Neural progenitor cell (in vitro differentiated cells): ENCODE measurements at regions not wholly inside any gene's neighbourhood (a gene's known extent, or its start where the extent isn't known, plus 50 kb on each side); places are given as distances from the start of the nearest gene placed in this dataset.
"Not testable (repeated sequence)": the region's sequence is repeated elsewhere in the genome, so short reads cannot be mapped to it uniquely, and the experiment has no call there.

Experiments
- DNase-seq: peaks from one replicate; pipeline ENCODE4 v3.0.0-alpha.2; 2016; ENCODE audit warnings: low spot score
- H2AFZ ChIP-seq: fragments of 200-600 bp; sonication (generic); replicated peaks from 2 replicates; pipeline ENCODE4 v1.6.1; 2016; ENCODE audit warnings: antibody characterized with exemption
- H3F3A ChIP-seq: fragments of 200-600 bp; sonication (generic); 2 replicates; pipeline ENCODE4 v1.6.1; 2016; ENCODE audit warnings: antibody characterized with exemption, low read depth
- H3K27ac ChIP-seq: fragments of 200-600 bp; sonication (generic); 2 replicates; pipeline ENCODE4 v1.5.1; 2016; ENCODE audit warnings: mild to moderate bottlenecking
- H3K27me3 ChIP-seq: fragments of 200-600 bp; sonication (generic); 2 replicates; pipeline ENCODE4 v1.6.1; 2016; ENCODE audit warnings: mild to moderate bottlenecking, moderate library complexity
- H3K36me3 ChIP-seq: fragments of 200-600 bp; sonication (generic); 2 replicates; pipeline ENCODE4 v1.5.1; 2016
- H3K4me1 ChIP-seq: fragments of 200-600 bp; sonication (generic); 2 replicates; pipeline ENCODE4 v1.6.1; 2016; ENCODE audit warnings: mixed run types
- H3K4me2 ChIP-seq: fragments of 200-600 bp; sonication (generic); 2 replicates; pipeline ENCODE4 v1.6.1; 2016
- H3K4me3 ChIP-seq: fragments of 200-600 bp; sonication (generic); 2 replicates; pipeline ENCODE4 v1.5.1; 2016
- H3K79me2 ChIP-seq: fragments of 200-600 bp; sonication (generic); 2 replicates; pipeline ENCODE4 v1.6.1; 2016; ENCODE audit warnings: low read depth
- H3K9ac ChIP-seq: fragments of 200-600 bp; sonication (generic); 2 replicates; pipeline ENCODE4 v1.6.1; 2016
- H3K9me3 ChIP-seq: fragments of 200-600 bp; sonication (generic); 2 replicates; pipeline ENCODE4 v1.5.1; 2016; ENCODE audit warnings: low read depth
- H4K20me1 ChIP-seq: fragments of 200-600 bp; sonication (generic); 2 replicates; pipeline ENCODE4 v1.6.1; 2016; ENCODE audit warnings: low read depth
- H3K27ac Mint-ChIP-seq: 3 replicates; pipeline ENCODE4 v1.8.0; 2021; ENCODE audit warnings: mixed read lengths
- H3K27me3 Mint-ChIP-seq: 2 replicates; pipeline ENCODE4 v1.8.0; 2022; ENCODE audit warnings: low read depth, mild to moderate bottlenecking, inconsistent platforms, moderate library complexity, mixed read lengths; ENCODE audit not compliant: insufficient read depth
- H3K36me3 Mint-ChIP-seq: 3 replicates; pipeline ENCODE4 v1.8.0; 2021; ENCODE audit warnings: mixed read lengths
- H3K4me1 Mint-ChIP-seq: 3 replicates; pipeline ENCODE4 v1.8.0; 2021; ENCODE audit warnings: mixed read lengths
- H3K4me3 Mint-ChIP-seq: 3 replicates; pipeline ENCODE4 v1.8.0; 2021; ENCODE audit warnings: mild to moderate bottlenecking, moderate library complexity, mixed read lengths
- H3K9me3 Mint-ChIP-seq: 3 replicates; pipeline ENCODE4 v1.8.0; 2020; ENCODE audit warnings: mixed read lengths
- CTCF ChIP-seq: fragments of 200-600 bp; sonication (generic); IDR thresholded peaks from 2 replicates; pipeline ENCODE4 v1.5.1; 2017; ENCODE audit warnings: antibody characterized with exemption, mild to moderate bottlenecking
- EZH2 ChIP-seq: fragments of 200-600 bp; sonication (generic); IDR thresholded peaks from 2 replicates; pipeline ENCODE4 v1.6.1; 2017; ENCODE audit warnings: antibody characterized with exemption, mild to moderate bottlenecking, moderate library complexity
- EZH2phosphoT487 ChIP-seq: fragments of 200-600 bp; sonication (generic); IDR thresholded peaks from 2 replicates; pipeline ENCODE4 v1.6.1; 2017; ENCODE audit warnings: antibody characterized with exemption

DNA sequence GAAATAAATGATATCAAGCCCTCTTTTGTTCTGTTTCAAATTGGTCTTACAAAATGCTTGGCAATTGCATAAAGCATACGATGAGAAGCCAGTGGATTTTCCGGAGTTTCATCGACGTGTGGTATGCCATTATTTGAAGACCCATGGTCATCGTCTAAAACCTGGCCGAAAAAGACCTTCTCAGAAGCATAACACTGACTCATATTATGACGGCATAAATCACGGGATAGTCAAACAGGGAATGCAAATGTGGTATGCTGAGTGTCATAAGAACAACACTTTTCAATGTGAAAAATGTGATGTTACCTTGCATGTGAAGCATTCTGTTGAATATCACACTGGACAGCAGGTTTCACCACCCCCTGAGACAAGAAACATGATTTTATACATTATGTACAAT, 695.2 kb downstream of the GRXCR1 start:
- peaks cover 4% of the 10 kb centered on the region for H3K27me3 Mint-ChIP-seq
- Histone ChIP-seq H3K27me3 (no peaks in the 10 kb centered on the region), H4K20me1 (no peaks in the 10 kb centered on the region), H3K4me2 (no peak overlapping the region), H3K4me1 (no peaks in the 10 kb centered on the region), H2AFZ (no peak overlapping the region), H3K4me3 (no peak overlapping the region), H3K9ac (no peak overlapping the region), H3K27ac (no peak overlapping the region), H3K9me3 (no peaks in the 10 kb centered on the region), H3F3A (no peaks in the 10 kb centered on the region), H3K36me3 (no peaks in the 10 kb centered on the region), H3K79me2 (no peaks in the 10 kb centered on the region)
- H3K4me1 Mint-ChIP-seq, result peaks cover 2% of the 10 kb centered on the region
- H3K4me3 Mint-ChIP-seq, result no peak overlapping the region
- no peak overlapping the region for H3K27ac Mint-ChIP-seq
- DNase-seq, result no peak
- no peak for TF ChIP-seq EZH2
- H3K9me3 Mint-ChIP-seq, result no peaks in the 10 kb centered on the region
- H3K36me3 Mint-ChIP-seq, result no peaks in the 10 kb centered on the region

- Histone ChIP-seq H3F3A (no peaks in the 10 kb centered on the region), H3K9ac (no peak overlapping the region), H3K27ac (no peak overlapping the region), H3K9me3 (no peaks in the 10 kb centered on the region), H3K4me3 (no peak overlapping the region), H3K4me1 (no peaks in the 10 kb centered on the region), H3K27me3 (no peaks in the 10 kb centered on the region), H3K4me2 (no peak overlapping the region), H4K20me1 (no peaks in the 10 kb centered on the region), H3K79me2 (no peaks in the 10 kb centered on the region), H2AFZ (no peak overlapping the region), H3K36me3 (no peaks in the 10 kb centered on the region)
- DNase-seq, result no peak
- Mint-ChIP-seq H3K4me1 (peaks cover 3% of the 10 kb centered on the region), H3K36me3 (no peaks in the 10 kb centered on the region), H3K27me3 (peaks cover 3% of the 10 kb centered on the region), H3K9me3 (no peaks in the 10 kb centered on the region), H3K4me3 (no peak overlapping the region), H3K27ac (no peak overlapping the region)
- TF ChIP-seq EZH2 (no peak), CTCF (no peak), EZH2phosphoT487 (no peak)
These were observed 714.9 kb downstream of the GRXCR1 start for GRCh38 chr4:43607400-43607799.

DNA sequence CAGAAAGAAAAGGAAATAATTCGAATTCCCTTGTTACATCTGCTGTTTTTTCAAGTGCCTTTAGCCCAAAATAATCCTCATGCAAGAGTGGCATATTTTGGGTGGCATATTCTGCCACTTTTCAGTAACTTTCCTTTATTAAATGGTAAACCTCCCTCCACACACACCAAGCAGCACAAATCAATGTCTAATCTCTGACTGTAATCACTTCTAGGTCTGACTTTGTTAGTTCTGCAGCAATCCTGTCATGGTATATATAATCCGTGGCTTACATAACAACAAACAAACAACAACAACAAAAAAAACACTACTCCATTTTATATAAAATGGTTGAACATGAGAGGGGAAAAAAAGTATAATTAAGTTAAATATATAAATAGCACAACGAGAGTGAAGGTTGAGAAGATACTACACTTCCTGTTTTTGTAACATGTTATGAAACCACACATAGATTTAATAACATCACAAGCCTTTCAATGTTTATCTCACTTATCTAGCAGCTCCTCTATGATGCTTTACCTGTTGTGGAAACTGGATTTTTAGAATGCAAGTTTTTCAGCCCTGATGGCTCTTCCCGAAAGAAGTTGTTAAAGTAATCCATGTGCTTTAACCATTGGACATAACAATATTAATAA, 715.4 kb downstream of the GRXCR1 start:
- DNase-seq, result no peak
- Mint-ChIP-seq H3K36me3 (no peaks in the 10 kb centered on the region), H3K4me3 (no peak overlapping the region), H3K27me3 (peaks cover 3% of the 10 kb centered on the region), H3K4me1 (peaks cover 3% of the 10 kb centered on the region), H3K27ac (no peak overlapping the region), H3K9me3 (no peaks in the 10 kb centered on the region)
- no peaks in the 10 kb centered on the region for H3K4me1 ChIP-seq
- TF ChIP-seq EZH2phosphoT487 (no peak), CTCF (no peak), EZH2 (no peak)
- no peaks in the 10 kb centered on the region for H3K9me3 ChIP-seq
- no peak overlapping the region for H3K9ac ChIP-seq
- no peak overlapping the region for H3K4me2 ChIP-seq
- no peak overlapping the region for H2AFZ ChIP-seq
- no peak overlapping the region for H3K4me3 ChIP-seq
- no peaks in the 10 kb centered on the region for H3F3A ChIP-seq
- no peaks in the 10 kb centered on the region for H4K20me1 ChIP-seq
- H3K79me2 ChIP-seq, result no peaks in the 10 kb centered on the region
- H3K36me3 ChIP-seq, result no peaks in the 10 kb centered on the region
- no peak overlapping the region for H3K27ac ChIP-seq
- H3K27me3 ChIP-seq, result no peaks in the 10 kb centered on the region

- no peaks in the 10 kb centered on the region for H3K27me3 Mint-ChIP-seq
- H3K4me1 ChIP-seq, result no peaks in the 10 kb centered on the region
- no peak for TF ChIP-seq EZH2phosphoT487
- no peak for TF ChIP-seq EZH2
- no peak for TF ChIP-seq CTCF
- H3K27me3 ChIP-seq, result no peaks in the 10 kb centered on the region
- H3K4me2 ChIP-seq, result no peak overlapping the region
- H3F3A ChIP-seq, result no peaks in the 10 kb centered on the region
- no peak overlapping the region for H3K4me3 ChIP-seq
- no peak for DNase-seq
- H3K9ac ChIP-seq, result no peak overlapping the region
- H3K9me3 Mint-ChIP-seq, result no peaks in the 10 kb centered on the region
- no peaks in the 10 kb centered on the region for H4K20me1 ChIP-seq
- no peaks in the 10 kb centered on the region for H3K36me3 Mint-ChIP-seq
- H3K27ac ChIP-seq, result no peak overlapping the region
- no peak overlapping the region for H3K4me3 Mint-ChIP-seq
- H3K36me3 ChIP-seq, result no peaks in the 10 kb centered on the region
- no peak overlapping the region for H2AFZ ChIP-seq
- peaks cover 6% of the 10 kb centered on the region for H3K9me3 ChIP-seq
- H3K27ac Mint-ChIP-seq, result no peak overlapping the region
- H3K4me1 Mint-ChIP-seq, result no peaks in the 10 kb centered on the region
- H3K79me2 ChIP-seq, result no peaks in the 10 kb centered on the region
These were observed 726.7 kb downstream of the GRXCR1 start for GRCh38 chr4:43619219-43619618.

GRCh38 chr4:43637893-43638292, 745.4 kb downstream of the GRXCR1 start:
- H3K4me3 ChIP-seq, DNase-seq, H3K9ac ChIP-seq, H3K36me3 ChIP-seq, H3K4me3 Mint-ChIP-seq, H3K4me2 ChIP-seq, H3K36me3 Mint-ChIP-seq, H3K9me3 ChIP-seq, H3K27me3 Mint-ChIP-seq, H4K20me1 ChIP-seq, H3K27ac ChIP-seq, H3K27me3 ChIP-seq, H3K27ac Mint-ChIP-seq, H3K4me1 ChIP-seq, H3K79me2 ChIP-seq, H2AFZ ChIP-seq, H3F3A ChIP-seq, H3K4me1 Mint-ChIP-seq: not testable (repeated sequence)
- H3K9me3 Mint-ChIP-seq, result peaks cover 11% of the 10 kb centered on the region
